Spleen (tissue), 11 donors: ENCODE measurements at regions not wholly inside any gene's neighbourhood (a gene's known extent, or its start where the extent isn't known, plus 50 kb on each side); places are given as distances from the start of the nearest gene placed in this dataset.

Source experiments
- DNase-seq: peaks from one replicate; pipeline ENCODE4 v3.0.0-alpha.2; 2020
- H3K27ac ChIP-seq, 8 donors: fragments of 200-600 bp; sonication (generic) in 7 of 8; 1 replicate in 4 of 8; 2 replicates in 4 of 8; pipeline versions ENCODE4 v1.5.0 to v1.8.0; 2016 to 2021; ENCODE audit warnings: inconsistent platforms in 4 of 8, mild to moderate bottlenecking in 4 of 8, moderate library complexity in 1 of 8
- H3K27me3 ChIP-seq, 7 donors: fragments of 200-600 bp; sonication (generic) in 6 of 7; replicated peaks in 1 of 7; 1 replicate in 4 of 7; 2 replicates in 3 of 7; pipeline versions ENCODE4 v1.5.0 to v1.8.0; 2016 to 2021; ENCODE audit warnings: inconsistent platforms in 3 of 7, mild to moderate bottlenecking in 1 of 7
- H3K36me3 ChIP-seq, 6 donors: fragments of 200-600 bp; sonication (generic) in 5 of 6; 1 replicate in 4 of 6; 2 replicates in 2 of 6; pipeline versions ENCODE4 v1.5.0 to v1.8.0; 2016 to 2021; ENCODE audit warnings: inconsistent platforms in 2 of 6
- H3K4me1 ChIP-seq, 6 donors: fragments of 200-600 bp; sonication (generic) in 5 of 6; 1 replicate in 3 of 6; 2 replicates in 3 of 6; pipeline versions ENCODE4 v1.5.0 to v1.8.0; 2016 to 2021; ENCODE audit warnings: inconsistent platforms in 3 of 6
- H3K4me3 ChIP-seq, 8 donors: fragments of 200-600 bp; sonication (generic) in 7 of 8; 1 replicate in 4 of 8; 2 replicates in 4 of 8; pipeline versions ENCODE4 v1.5.0 to v1.8.0; 2016 to 2021; ENCODE audit warnings: inconsistent platforms in 4 of 8, mild to moderate bottlenecking in 4 of 8, moderate library complexity in 2 of 8
- H3K9me3 ChIP-seq, 8 donors: fragments of 200-600 bp; sonication (generic) in 7 of 8; 1 replicate in 4 of 8; 2 replicates in 4 of 8; pipeline versions ENCODE4 v1.5.0 to v1.8.0; 2016 to 2021; ENCODE audit warnings: inconsistent platforms in 4 of 8
- POLR2A ChIP-seq, 3 donors: fragments of 450-650 bp; IDR thresholded peaks; one replicate each; pipeline ENCODE4 v1.5.1; 2017; ENCODE audit warnings: antibody characterized with exemption in 3 of 3, mild to moderate bottlenecking in 1 of 3
- POLR2AphosphoS5 ChIP-seq, 3 donors: sonication (generic); formaldehyde crosslinking; IDR thresholded peaks; one replicate each; pipeline ENCODE4 v1.5.1; 2017; ENCODE audit warnings: antibody characterized with exemption in 3 of 3
- WGBS, 5 donors: extraction: QIAGEN DNeasy Blood & Tissue Kit in 3 of 5; methylation state at CpG; one replicate each; pipeline versions ENCODE4 v1.1.5 to v1.1.7; 2013 to 2018; 5-methylcytosine and 5-hydroxymethylcytosine counted together
- intact Hi-C: fragments of 100-400 bp; cut with DNase I; formaldehyde crosslinking; loops from one replicate; pipeline ENCODE4 v1.15.0; 2023; ENCODE audit warnings: low total_unique reads
- TF ChIP-seq, protein P1 (sequence below), 11 experiments: fragments of 200-600 bp in 7 of 11; fragments of 450-650 bp in 4 of 11; sonication (generic) in 4 of 11; IDR thresholded peaks in 8 of 11; conservative IDR thresholded peaks in 3 of 11; 1 replicate in 7 of 11; 2 replicates in 4 of 11; pipeline versions ENCODE4 v1.4.0 to v1.8.0; 2016 to 2021; ENCODE audit warnings: antibody characterized with exemption in 11 of 11, inconsistent platforms in 4 of 11, mild to moderate bottlenecking in 1 of 11
- donor health status: healthy with polysubstance abuse.
- donor health status: DM: no; HTN: no; CAD: no; lungs with moderate emphysema.
- donor health status: DM: no; HTN: no; CAD: no.
- donor health status: Bipolar disorder and iron deficiency.
- donor health status: healthy.
- donor health status: DM: no; HTN: no; CAD: no.
- donor health status: DM: yes; HTN: yes; CAD: no.

DNA sequence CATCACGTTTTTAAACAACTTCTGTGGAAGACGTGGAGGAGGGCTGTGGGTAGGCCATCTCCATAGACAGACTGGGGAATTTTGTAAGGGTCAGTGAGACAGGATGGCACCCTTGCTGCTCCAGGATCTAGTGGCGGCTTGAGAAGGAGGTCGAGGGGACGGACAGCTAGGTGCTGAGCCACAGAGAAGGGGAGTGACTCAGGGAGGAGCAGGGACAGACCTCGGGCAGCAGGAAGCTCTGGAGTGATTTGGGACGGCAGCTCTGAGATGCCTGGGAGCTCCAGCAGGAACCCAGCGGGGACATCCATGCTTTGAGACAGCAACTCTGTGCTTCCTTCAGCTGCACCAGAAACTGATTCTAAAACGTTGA, 169.1 kb upstream of the SOX1 start:
- TF ChIP-seq POLR2A (IDR thresholded peaks at IDR 0.05) (no peak), POLR2AphosphoS5 (IDR thresholded peaks at IDR 0.05) (no peak)
- TF ChIP-seq, protein P1, sequence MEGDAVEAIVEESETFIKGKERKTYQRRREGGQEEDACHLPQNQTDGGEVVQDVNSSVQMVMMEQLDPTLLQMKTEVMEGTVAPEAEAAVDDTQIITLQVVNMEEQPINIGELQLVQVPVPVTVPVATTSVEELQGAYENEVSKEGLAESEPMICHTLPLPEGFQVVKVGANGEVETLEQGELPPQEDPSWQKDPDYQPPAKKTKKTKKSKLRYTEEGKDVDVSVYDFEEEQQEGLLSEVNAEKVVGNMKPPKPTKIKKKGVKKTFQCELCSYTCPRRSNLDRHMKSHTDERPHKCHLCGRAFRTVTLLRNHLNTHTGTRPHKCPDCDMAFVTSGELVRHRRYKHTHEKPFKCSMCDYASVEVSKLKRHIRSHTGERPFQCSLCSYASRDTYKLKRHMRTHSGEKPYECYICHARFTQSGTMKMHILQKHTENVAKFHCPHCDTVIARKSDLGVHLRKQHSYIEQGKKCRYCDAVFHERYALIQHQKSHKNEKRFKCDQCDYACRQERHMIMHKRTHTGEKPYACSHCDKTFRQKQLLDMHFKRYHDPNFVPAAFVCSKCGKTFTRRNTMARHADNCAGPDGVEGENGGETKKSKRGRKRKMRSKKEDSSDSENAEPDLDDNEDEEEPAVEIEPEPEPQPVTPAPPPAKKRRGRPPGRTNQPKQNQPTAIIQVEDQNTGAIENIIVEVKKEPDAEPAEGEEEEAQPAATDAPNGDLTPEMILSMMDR (IDR thresholded peaks at IDR 0.05 in 8 of 11, conservative IDR thresholded peaks at IDR 0.05 in 3 of 11), result no peak
- DNase-seq, result no peak
- 61 to 69% (median 67%) methylated on average over 9 of the region's 9 CpGs for WGBS, 5 donors
- no peaks in the 10 kb centered on the region for H3K36me3 ChIP-seq
- H3K9me3 ChIP-seq, result peaks cover 0 to 10% (median 0%) of the 10 kb centered on the region in 8 donors
- no peak overlapping the region for H3K4me3 ChIP-seq
- H3K27ac ChIP-seq, result no peak overlapping the region
- H3K4me1 ChIP-seq, result peaks cover 0 to 10% (median 0%) of the 10 kb centered on the region in 6 donors
- peaks cover 0 to 74% (median 21%) of the 10 kb centered on the region in 7 donors for H3K27me3 ChIP-seq
- intact Hi-C loops, result no loop called here

DNA sequence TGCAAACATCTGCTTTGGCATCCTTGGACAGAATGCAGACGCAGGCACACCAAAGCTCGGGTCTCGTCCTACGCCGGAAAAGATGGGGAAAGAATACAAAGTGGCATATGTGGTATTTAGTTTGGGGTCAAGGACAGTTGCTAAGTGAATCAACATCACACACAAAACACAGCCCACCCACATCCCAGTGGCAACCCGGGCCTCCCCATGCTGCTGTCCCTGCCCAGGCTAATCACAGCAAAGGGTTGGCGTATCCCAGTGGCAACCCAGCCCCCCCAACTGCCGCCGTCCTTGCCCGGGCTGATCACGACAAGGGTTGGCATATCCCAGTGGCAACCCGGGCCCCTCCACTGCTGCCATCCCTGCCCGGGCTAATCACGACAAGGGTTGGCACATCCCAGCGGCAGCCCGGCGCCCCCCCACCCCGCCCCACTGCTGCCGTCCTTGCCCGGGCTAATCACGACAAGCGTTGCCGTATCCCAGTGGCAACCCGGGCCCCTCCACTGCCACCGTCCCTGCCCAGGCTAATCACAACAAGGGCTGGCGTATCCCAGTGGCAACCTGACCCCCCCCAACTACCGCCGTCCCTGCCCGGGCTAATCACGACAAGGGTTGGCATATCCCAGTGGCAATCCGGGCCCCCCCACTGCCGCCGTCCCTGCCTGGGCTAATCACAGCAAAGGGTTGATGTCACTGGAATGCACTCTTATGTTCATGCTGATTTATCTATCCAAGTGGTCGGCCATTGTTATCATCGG, 167.8 kb upstream of the SOX1 start:
- no peak for TF ChIP-seq POLR2A (IDR thresholded peaks at IDR 0.05)
- TF ChIP-seq, protein P1 (IDR thresholded peaks at IDR 0.05 in 8 of 11, conservative IDR thresholded peaks at IDR 0.05 in 3 of 11), result no peak
- no peak for TF ChIP-seq POLR2AphosphoS5 (IDR thresholded peaks at IDR 0.05)
- WGBS, 5 donors, result 83 to 90% (median 87%) methylated on average over 33 to 35 of the region's 35 CpGs
- Histone ChIP-seq H3K27me3 (peaks cover 0 to 61% (median 8%) of the 10 kb centered on the region in 7 donors), H3K9me3 (peaks cover 0 to 6% (median 0%) of the 10 kb centered on the region in 8 donors), H3K27ac (no peak overlapping the region), H3K36me3 (no peaks in the 10 kb centered on the region), H3K4me3 (no peak overlapping the region), H3K4me1 (no peaks in the 10 kb centered on the region)
- intact Hi-C loops, result no loop called here
- no peak for DNase-seq

DNA sequence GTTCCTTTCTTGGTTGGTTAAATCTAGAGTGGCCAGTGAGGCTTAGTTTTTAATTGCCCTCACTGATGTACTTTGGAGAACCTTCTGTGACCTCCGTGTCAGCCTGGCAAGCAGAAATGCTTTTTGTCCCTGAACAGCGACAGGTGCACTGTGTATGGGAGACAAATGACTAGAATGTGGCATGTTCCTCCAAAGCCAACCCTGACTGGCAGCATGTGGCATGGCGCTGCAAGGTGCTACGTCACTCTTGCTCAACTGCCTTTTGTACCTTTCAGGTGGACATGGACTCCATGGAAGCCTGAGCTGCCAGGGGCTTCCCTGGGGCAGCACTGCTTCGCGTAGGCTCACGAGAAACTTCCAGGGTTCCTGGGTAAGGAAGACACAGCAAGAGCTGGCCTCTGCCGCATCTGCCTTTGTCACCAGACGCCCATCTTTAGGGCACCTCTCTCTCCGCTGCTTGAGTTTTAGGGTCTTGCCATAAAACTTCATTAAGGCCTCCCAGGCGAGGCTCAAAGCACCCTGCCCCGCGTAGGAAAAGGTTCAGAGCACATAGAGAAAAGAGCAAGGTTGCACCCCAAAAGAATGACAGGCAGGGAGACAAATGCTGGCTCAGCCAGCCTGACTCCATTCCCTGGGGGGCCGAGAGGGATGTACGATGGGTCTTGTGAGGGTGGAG, 167.1 kb upstream of the SOX1 start:
- Histone ChIP-seq H3K36me3 (no peaks in the 10 kb centered on the region), H3K27me3 (peaks cover 0 to 54% (median under 1%) of the 10 kb centered on the region in 7 donors), H3K4me1 (no peaks in the 10 kb centered on the region), H3K4me3 (no peak overlapping the region), H3K9me3 (peaks cover 0 to 6% (median 0%) of the 10 kb centered on the region in 8 donors), H3K27ac (no peak overlapping the region)
- TF ChIP-seq, protein P1 (IDR thresholded peaks at IDR 0.05 in 8 of 11, conservative IDR thresholded peaks at IDR 0.05 in 3 of 11), result no peak
- TF ChIP-seq POLR2A (IDR thresholded peaks at IDR 0.05) (no peak), POLR2AphosphoS5 (IDR thresholded peaks at IDR 0.05) (no peak)
- 80 to 92% (median 88%) methylated on average over 15 of the region's 15 CpGs for WGBS, 5 donors
- intact Hi-C loops, result no loop called here
- DNase-seq, result no peak
